ENCODE measurements at regions not wholly inside any gene's neighbourhood (a gene's known extent, or its start where the extent isn't known, plus 50 kb on each side); places are given as distances from the start of the nearest gene placed in this dataset.
A peak's percentile ranks its signal among the peaks of the same experiment; 100 is the strongest.
"Not testable (repeated sequence)": the region's sequence is repeated elsewhere in the genome, so short reads cannot be mapped to it uniquely, and the experiment has no call there.

DNA sequence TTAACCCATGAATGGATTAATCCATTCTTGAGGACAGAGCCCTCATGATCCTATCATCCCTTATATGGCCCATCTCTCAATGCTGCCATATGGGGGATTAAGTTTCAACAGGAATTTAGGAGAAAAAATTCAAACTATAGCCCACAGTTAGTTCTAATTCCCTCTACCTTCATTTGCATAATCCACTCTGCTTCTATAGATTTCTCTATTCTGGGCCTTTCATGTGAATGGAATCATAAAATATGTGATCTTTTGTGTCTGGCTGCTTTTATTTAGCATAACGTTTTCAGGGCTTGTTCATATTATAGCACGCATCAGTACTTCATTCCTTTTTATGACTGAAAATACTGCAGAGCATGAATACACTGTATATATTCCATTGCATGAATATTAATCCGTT, 55.4 kb downstream of the CTSL start:
- Mint-ChIP-seq H3K27me3 (peaks cover 3% of the 10 kb centered on the region), H3K27ac (no peak overlapping the region), H3K36me3 (no peaks in the 10 kb centered on the region), H3K9me3 (peaks cover 1 to 4% (median 2%) of the 10 kb centered on the region in 3 donors), H3K4me3 (no peak overlapping the region), H3K4me1 (peaks cover 0 to 1% (median 0%) of the 10 kb centered on the region in 3 donors)

- Mint-ChIP-seq H3K4me3 (no peak overlapping the region), H3K4me1 (peaks cover 0 to 1% (median 0%) of the 10 kb centered on the region in 3 donors), H3K36me3 (no peaks in the 10 kb centered on the region), H3K9me3 (peaks cover 1 to 4% (median 2%) of the 10 kb centered on the region in 3 donors), H3K27ac (no peak overlapping the region), H3K27me3 (peaks cover 5% of the 10 kb centered on the region)
Measured at GRCh38 chr9:87783180-87783579, 57.3 kb downstream of the CTSL start.

DNA sequence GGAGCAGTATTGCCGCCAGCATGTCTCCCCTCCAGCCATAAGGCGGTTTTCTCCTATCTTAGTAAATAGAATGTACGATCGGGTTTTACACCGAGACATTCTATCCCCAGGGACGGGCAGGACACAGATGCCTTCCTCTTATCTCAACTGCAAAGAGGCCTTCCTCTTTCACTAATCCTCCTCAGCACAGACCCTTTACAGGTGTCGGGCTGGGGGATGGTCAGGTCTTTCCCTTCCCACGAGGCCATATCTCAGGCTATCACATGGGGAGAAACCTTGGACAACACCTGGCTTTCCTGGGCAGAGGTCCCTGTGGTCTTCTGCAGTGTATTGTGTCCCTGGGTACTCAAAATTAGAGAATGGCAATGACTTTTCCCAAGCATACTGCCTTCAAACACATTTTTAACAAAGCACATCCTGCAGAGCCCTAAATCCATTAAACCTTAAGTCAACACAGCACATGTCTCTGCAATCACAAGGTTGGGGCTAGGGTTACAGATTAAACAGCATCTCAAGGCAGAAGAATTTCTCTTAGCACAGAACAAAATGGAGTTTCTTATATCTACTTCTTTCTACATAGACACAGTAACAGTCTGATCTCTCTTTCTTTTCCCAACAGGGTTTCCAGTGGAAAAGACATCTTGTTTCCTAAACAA, 59.5 kb downstream of the CTSL start:
- not testable (repeated sequence) for H3K4me3 Mint-ChIP-seq, H3K27me3 Mint-ChIP-seq, H3K27ac Mint-ChIP-seq

DNA sequence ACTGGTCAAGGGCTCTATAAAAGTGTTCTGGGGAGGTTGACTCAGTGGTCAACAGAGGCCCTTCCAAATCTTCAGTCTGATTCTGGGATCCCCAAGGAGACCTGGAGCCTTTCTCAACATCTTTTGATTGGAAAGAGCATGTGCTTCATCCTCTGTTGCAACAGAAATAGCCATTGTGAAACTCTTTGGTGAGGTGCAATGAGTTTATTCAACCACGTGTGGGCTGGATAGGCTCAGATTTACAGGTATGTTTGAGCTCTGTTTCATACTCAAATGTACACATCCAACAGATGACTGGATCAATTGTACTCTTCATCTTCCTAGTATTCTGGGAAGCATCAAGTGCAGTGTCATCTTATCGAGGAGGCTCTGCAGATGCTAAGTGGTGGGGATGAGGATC, 60.5 kb downstream of the CTSL start:
- no peak overlapping the region for H3K4me3 Mint-ChIP-seq
- no peaks in the 10 kb centered on the region for H3K36me3 Mint-ChIP-seq
- peaks cover 0 to 4% (median 1%) of the 10 kb centered on the region in 3 donors for H3K9me3 Mint-ChIP-seq
- peaks cover 3% of the 10 kb centered on the region for H3K27me3 Mint-ChIP-seq
- peaks cover 0 to 1% (median 0%) of the 10 kb centered on the region in 3 donors for H3K4me1 Mint-ChIP-seq
- no peak overlapping the region for H3K27ac Mint-ChIP-seq

More for the DNA sequence above, 59.5 kb downstream of the CTSL start:
- H3K36me3 Mint-ChIP-seq, H3K9me3 Mint-ChIP-seq, H3K4me1 Mint-ChIP-seq: not testable (repeated sequence)

GRCh38 chr9:87786876-87787275, 61.0 kb downstream of the CTSL start:
- peaks cover 3% of the 10 kb centered on the region for H3K27me3 Mint-ChIP-seq
- H3K27ac Mint-ChIP-seq = no peak overlapping the region
- H3K9me3 Mint-ChIP-seq = peaks cover 0 to 4% (median 1%) of the 10 kb centered on the region in 3 donors
- no peak overlapping the region for H3K4me3 Mint-ChIP-seq
- H3K4me1 Mint-ChIP-seq = peaks cover 0 to 1% (median 0%) of the 10 kb centered on the region in 3 donors
- H3K36me3 Mint-ChIP-seq = no peaks in the 10 kb centered on the region

GRCh38 chr9:87787735-87788134, 61.8 kb downstream of the CTSL start:
- peaks cover 0 to 4% (median 1%) of the 10 kb centered on the region in 3 donors for H3K9me3 Mint-ChIP-seq
- H3K36me3 Mint-ChIP-seq = no peaks in the 10 kb centered on the region
- peaks cover 3% of the 10 kb centered on the region for H3K27me3 Mint-ChIP-seq
- H3K4me3 Mint-ChIP-seq = no peak overlapping the region
- H3K4me1 Mint-ChIP-seq = peaks cover 1 to 2% (median 2%) of the 10 kb centered on the region in 3 donors
- H3K27ac Mint-ChIP-seq = peak overlapping the region in 1 of 3 donors; percentile 20

DNA sequence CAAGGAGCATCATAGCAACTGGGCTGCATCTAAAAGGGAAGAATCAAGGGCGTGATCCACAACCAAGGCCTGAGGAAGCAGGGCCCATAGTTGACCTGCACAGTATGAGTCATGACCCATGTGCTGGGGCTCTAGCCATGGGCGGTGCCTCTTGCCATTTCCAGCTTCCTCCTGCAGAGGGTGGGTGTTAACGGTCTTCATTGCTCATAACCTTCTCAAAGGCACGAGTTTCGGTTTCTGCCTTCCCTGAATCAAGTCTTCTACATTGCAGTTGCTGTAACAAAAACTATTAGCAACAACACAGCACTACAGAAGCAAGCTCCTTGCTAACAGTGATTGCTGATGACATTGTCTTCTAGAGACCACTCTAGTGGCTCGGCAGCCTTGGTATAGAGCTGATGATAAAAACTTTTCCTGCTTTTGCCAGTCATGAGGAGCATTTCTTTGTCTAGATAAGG, 66.9 kb downstream of the CTSL start:
- Mint-ChIP-seq H3K4me3 (peak overlapping the region in 1 of 4 donors; percentile 7), H3K36me3 (no peaks in the 10 kb centered on the region), H3K27ac (no peak overlapping the region)

DNA sequence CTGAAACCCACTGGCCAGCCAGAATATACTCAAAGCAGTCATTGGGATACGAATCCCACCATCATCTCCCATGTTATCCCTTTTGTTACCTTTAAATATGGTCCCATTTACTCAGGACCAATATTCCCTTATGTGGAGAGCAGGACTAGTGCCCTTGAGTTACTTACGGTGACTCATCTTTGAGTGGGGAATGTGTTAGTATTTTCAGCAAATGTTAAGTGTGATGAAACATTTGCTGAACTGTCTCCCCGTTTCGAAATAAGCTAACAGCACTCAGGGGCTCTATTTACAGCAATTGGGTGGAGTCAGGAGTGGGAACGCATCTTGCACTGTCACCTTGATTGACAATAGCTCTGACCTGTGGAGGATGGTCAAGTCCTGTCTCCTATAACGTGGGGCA, 67.4 kb downstream of the CTSL start:
- Mint-ChIP-seq H3K27ac (no peak overlapping the region), H3K27me3 (no peaks in the 10 kb centered on the region), H3K4me3 (peak overlapping the region in 1 of 4 donors; percentile 7), H3K4me1 (peaks cover 0 to 4% (median 4%) of the 10 kb centered on the region in 3 donors), H3K9me3 (peaks cover 0 to 2% (median 0%) of the 10 kb centered on the region in 3 donors), H3K36me3 (no peaks in the 10 kb centered on the region)

More for the DNA sequence above, 66.9 kb downstream of the CTSL start:
- Mint-ChIP-seq H3K9me3 (peaks cover 0 to 2% (median 0%) of the 10 kb centered on the region in 3 donors), H3K27me3 (peaks cover 2% of the 10 kb centered on the region), H3K4me1 (peaks cover 0 to 4% (median 4%) of the 10 kb centered on the region in 3 donors)

GRCh38 chr9:87795178-87795577, 69.3 kb downstream of the CTSL start:
- H3K36me3 Mint-ChIP-seq = no peaks in the 10 kb centered on the region

GRCh38 chr9:87796196-87796595, 70.3 kb downstream of the CTSL start:
- Mint-ChIP-seq H3K36me3 (no peaks in the 10 kb centered on the region), H3K27ac (no peak overlapping the region), H3K4me3 (no peak overlapping the region), H3K27me3 (peaks cover 2% of the 10 kb centered on the region), H3K4me1 (peaks cover 0 to 4% (median 4%) of the 10 kb centered on the region in 3 donors), H3K9me3 (peaks cover 0 to 2% (median 0%) of the 10 kb centered on the region in 3 donors)

More at GRCh38 chr9:87795178-87795577, 69.3 kb downstream of the CTSL start:
- no peak overlapping the region for H3K4me3 Mint-ChIP-seq
- H3K27ac Mint-ChIP-seq = no peak overlapping the region
- peaks cover 0 to 2% (median 0%) of the 10 kb centered on the region in 3 donors for H3K9me3 Mint-ChIP-seq
- peaks cover 0 to 4% (median 4%) of the 10 kb centered on the region in 3 donors for H3K4me1 Mint-ChIP-seq
- H3K27me3 Mint-ChIP-seq = peaks cover 1% of the 10 kb centered on the region

DNA sequence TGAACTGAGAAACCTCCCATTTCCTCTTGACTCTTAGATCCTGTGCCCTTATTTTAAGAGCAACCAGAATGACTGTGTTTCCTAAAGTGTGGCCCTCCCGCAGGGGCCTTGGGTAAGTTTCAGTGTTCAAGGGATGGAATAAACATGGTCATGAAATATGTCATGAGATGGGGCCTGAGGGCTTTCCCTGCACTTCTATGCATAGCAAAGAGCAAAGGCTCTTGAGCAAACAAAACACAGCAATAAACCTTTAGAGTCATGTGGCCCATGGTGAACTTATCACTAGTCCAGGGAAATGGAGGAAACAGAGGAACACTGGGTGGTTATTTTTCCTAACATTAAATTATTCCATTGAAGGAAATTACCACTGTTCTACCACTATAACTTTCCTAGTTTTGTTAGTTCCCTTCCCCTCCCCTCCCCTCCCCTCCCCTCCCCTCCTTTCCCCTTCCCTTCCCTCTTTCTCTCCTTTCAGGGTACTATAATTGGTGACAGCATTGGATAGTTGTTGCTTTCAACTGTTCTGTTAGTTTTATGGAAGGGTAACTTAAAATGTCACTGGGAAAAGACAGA, 72.4 kb downstream of the CTSL start:
- no peak overlapping the region for H3K27ac Mint-ChIP-seq
- H3K9me3 Mint-ChIP-seq = peaks cover 0 to 2% (median 0%) of the 10 kb centered on the region in 3 donors
- peaks cover 2% of the 10 kb centered on the region for H3K27me3 Mint-ChIP-seq
- no peaks in the 10 kb centered on the region for H3K4me1 Mint-ChIP-seq
- no peaks in the 10 kb centered on the region for H3K36me3 Mint-ChIP-seq
- H3K4me3 Mint-ChIP-seq = no peak overlapping the region

DNA sequence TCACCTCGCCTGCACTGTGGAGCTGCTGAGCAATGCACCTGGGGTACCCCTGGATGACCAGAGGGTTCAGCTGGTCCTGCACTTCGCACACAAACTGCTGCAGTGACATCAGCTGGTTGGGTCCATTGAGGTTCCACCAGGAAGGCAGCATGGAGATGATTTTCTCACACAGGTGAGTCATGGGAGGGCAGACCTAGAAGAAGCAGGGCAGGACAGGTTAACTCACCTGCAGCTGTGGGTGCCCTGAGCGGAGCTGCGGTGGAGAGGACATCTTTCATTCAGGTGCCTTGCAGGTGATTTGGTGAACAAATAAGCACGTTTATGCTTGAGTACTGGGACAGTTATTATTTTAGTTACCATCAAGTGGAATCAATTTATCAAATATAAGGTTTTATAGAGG, 73.6 kb downstream of the CTSL start:
- H3K4me1 Mint-ChIP-seq = no peaks in the 10 kb centered on the region
- no peak overlapping the region for H3K27ac Mint-ChIP-seq
- no peak overlapping the region for H3K4me3 Mint-ChIP-seq
- peaks cover 0 to 2% (median 0%) of the 10 kb centered on the region in 3 donors for H3K9me3 Mint-ChIP-seq
- no peaks in the 10 kb centered on the region for H3K36me3 Mint-ChIP-seq
- H3K27me3 Mint-ChIP-seq = peaks cover 2% of the 10 kb centered on the region

DNA sequence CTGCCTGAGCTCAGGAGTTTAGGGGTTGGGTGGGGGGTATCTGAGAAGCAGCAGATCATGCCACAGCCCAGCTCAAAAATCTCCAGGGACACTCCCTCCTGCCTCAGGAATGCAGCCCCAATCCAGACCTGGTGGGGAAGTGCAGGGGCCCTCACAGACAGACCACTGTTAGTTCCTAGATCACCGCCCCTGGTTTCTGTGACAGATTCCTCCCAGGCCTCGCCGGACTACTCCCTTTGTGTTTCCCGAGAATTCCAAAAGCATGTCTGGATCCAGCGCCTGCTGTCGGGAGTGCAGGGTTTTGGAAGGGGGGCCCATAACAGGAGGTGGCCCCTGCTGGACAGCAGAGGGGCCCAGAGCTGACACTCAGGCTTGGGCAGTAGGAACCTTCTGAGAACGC, 74.5 kb downstream of the CTSL start:
- Mint-ChIP-seq H3K4me3 (no peak overlapping the region), H3K9me3 (peaks cover 0 to 2% (median 0%) of the 10 kb centered on the region in 3 donors), H3K27ac (no peak overlapping the region), H3K27me3 (peaks cover 2% of the 10 kb centered on the region), H3K36me3 (no peaks in the 10 kb centered on the region), H3K4me1 (no peaks in the 10 kb centered on the region)

DNA sequence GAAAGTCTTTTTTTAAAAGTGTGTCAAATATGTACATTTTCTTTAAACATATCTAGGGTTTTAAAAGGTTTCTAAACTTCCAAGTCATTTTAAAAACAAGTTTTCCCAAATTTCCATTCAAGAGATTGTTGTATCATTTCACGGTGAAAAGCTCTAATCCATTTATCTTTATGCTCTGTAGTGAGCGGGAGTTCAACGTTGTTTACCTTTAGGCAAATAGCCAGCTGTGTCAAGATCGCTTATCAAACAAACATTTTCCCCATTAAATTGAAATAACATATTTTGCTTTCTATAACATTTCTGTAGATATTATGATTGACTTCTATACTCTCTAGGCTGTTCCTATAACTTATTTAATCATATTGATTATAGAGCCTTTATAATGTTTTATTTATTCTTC, 75.1 kb downstream of the CTSL start:
- H3K27ac Mint-ChIP-seq = no peak overlapping the region
- peaks cover 0 to 2% (median 0%) of the 10 kb centered on the region in 3 donors for H3K9me3 Mint-ChIP-seq
- H3K36me3 Mint-ChIP-seq = no peaks in the 10 kb centered on the region
- H3K27me3 Mint-ChIP-seq = peaks cover 2% of the 10 kb centered on the region
- no peak overlapping the region for H3K4me3 Mint-ChIP-seq
- H3K4me1 Mint-ChIP-seq = no peaks in the 10 kb centered on the region

GRCh38 chr9:87803166-87803565, 77.2 kb downstream of the CTSL start:
- Mint-ChIP-seq H3K27ac (no peak overlapping the region), H3K9me3 (peaks cover 0 to 8% (median 2%) of the 10 kb centered on the region in 3 donors), H3K4me1 (no peaks in the 10 kb centered on the region), H3K27me3 (peaks cover 2% of the 10 kb centered on the region), H3K36me3 (no peaks in the 10 kb centered on the region), H3K4me3 (no peak overlapping the region)
